Embryonic facial prominence (tissue), 1 donor: ENCODE measurements at regions not wholly inside any gene's neighbourhood (a gene's known extent, or its start where the extent isn't known, plus 50 kb on each side); places are given as distances from the start of the nearest gene placed in this dataset.

ENCODE experiments used
- DNase-seq: peaks from one replicate; pipeline ENCODE4 v3.0.0-alpha.2; 2016; ENCODE audit errors: extremely low spot score

GRCh38 chr5:167770461-167770860 is 521.0 kb upstream of the WWC1 start:
- DNase-seq, result no peak

- no peak for DNase-seq
Measured at GRCh38 chr5:167771571-167771970, 519.9 kb upstream of the WWC1 start.

- DNase-seq, result no peak
Measured at GRCh38 chr5:167773668-167774301, 517.7 kb upstream of the WWC1 start.

GRCh38 chr5:167777746-167778145 is 513.7 kb upstream of the WWC1 start:
- DNase-seq, result no peak

GRCh38 chr5:167778228-167778627 is 513.2 kb upstream of the WWC1 start:
- DNase-seq, result no peak

- DNase-seq, result no peak
Measured at GRCh38 chr5:167779644-167780043, 511.8 kb upstream of the WWC1 start.

GRCh38 chr5:167780177-167780576 is 511.3 kb upstream of the WWC1 start:
- DNase-seq, result no peak

GRCh38 chr5:167783145-167783817 is 508.2 kb upstream of the WWC1 start:
- no peak for DNase-seq

GRCh38 chr5:167785106-167785505 is 506.3 kb upstream of the WWC1 start:
- DNase-seq, result no peak

- DNase-seq, result no peak
Measured at GRCh38 chr5:167785901-167786300, 505.5 kb upstream of the WWC1 start.

- no peak for DNase-seq
Measured at GRCh38 chr5:167786871-167787578, 504.4 kb upstream of the WWC1 start.

- DNase-seq, result no peak
Measured at GRCh38 chr5:167790045-167790444, 501.4 kb upstream of the WWC1 start.

- no peak for DNase-seq
Measured at GRCh38 chr5:167790462-167791260, 500.8 kb upstream of the WWC1 start.

GRCh38 chr5:167792514-167792913 is 498.9 kb upstream of the WWC1 start:
- no peak for DNase-seq

GRCh38 chr5:167793700-167794099 is 497.7 kb upstream of the WWC1 start:
- DNase-seq, result no peak

GRCh38 chr5:167794121-167794520 is 497.3 kb upstream of the WWC1 start:
- no peak for DNase-seq

GRCh38 chr5:167796672-167797071 is 494.8 kb upstream of the WWC1 start:
- no peak for DNase-seq

GRCh38 chr5:167797933-167798332 is 493.5 kb upstream of the WWC1 start:
- no peak for DNase-seq

- DNase-seq, result no peak
Measured at GRCh38 chr5:167798448-167798847, 493.0 kb upstream of the WWC1 start.

- DNase-seq, result no peak
Measured at GRCh38 chr5:167800427-167800826, 491.0 kb upstream of the WWC1 start.

GRCh38 chr5:167801999-167802398 is 489.4 kb upstream of the WWC1 start:
- DNase-seq, result no peak

- no peak for DNase-seq
Measured at GRCh38 chr5:167802755-167803431, 488.6 kb upstream of the WWC1 start.
